ENCODE measurements at regions not wholly inside any gene's neighbourhood (a gene's known extent, or its start where the extent isn't known, plus 50 kb on each side); places are given as distances from the start of the nearest gene placed in this dataset.

DNA sequence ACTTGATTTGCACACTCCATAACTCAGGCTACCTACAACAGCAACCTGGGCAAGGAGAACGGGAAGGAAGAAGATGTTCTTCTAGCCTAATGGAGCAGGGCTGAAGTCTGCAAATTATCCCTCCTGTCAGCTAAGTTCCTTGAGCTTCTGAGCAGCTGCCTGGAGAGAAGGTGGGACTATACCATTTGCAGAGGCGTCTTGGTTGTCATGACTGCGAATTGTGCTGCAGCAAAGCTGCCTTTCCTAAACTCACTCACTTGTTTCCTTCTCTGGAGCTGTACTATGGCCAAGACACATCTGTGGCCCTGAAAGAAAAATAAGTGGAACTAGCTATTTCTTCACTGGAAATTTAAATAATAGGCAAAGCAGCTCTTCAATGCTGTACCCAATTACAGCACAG lies 682.4 kb upstream of the GRIA3 start:
- TF ChIP-seq, protein P1, sequence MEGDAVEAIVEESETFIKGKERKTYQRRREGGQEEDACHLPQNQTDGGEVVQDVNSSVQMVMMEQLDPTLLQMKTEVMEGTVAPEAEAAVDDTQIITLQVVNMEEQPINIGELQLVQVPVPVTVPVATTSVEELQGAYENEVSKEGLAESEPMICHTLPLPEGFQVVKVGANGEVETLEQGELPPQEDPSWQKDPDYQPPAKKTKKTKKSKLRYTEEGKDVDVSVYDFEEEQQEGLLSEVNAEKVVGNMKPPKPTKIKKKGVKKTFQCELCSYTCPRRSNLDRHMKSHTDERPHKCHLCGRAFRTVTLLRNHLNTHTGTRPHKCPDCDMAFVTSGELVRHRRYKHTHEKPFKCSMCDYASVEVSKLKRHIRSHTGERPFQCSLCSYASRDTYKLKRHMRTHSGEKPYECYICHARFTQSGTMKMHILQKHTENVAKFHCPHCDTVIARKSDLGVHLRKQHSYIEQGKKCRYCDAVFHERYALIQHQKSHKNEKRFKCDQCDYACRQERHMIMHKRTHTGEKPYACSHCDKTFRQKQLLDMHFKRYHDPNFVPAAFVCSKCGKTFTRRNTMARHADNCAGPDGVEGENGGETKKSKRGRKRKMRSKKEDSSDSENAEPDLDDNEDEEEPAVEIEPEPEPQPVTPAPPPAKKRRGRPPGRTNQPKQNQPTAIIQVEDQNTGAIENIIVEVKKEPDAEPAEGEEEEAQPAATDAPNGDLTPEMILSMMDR (IDR thresholded peaks at IDR 0.05), result no peak
- no peak for TF ChIP-seq POLR2A (IDR thresholded peaks at IDR 0.05)
